Esophagus mucosa (tissue), 1 donor: ENCODE measurements at regions not wholly inside any gene's neighbourhood (a gene's known extent, or its start where the extent isn't known, plus 50 kb on each side); places are given as distances from the start of the nearest gene placed in this dataset.

ENCODE experiments used
- ATAC-seq: fragments of 200-7000 bp; cut with Tn5 transposase; one replicate; pipeline ENCODE4 v1.9.1; 2020
- donor health status: DM: yes; HTN: yes; CAD: no.

DNA sequence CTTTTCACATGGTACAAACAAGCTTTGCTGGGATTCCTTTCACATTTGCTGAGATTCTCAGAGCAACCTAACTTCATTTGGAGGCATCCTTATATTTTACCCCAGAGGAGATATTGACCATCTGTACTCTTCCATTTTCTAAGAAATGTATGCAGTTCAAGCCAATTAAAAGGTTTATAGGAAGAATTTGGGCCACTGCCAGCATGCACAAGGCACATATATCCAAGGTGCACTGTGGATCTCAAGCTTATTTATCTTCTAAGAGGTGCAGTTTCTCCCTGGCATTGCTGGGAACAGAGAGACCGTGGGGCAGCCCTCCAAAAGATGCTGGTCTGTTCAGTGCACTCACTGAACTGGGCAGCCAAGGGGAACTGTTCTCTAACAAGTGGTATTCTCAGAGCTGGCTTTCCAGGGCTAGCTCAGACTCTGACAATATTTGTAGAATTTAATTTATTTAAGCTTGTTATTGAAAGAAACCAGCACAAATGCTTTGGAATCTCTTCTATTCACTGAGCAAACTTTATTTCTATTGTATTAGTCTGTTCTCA lies 213.3 kb downstream of the TENT4A start:
- ATAC-seq = no peak

GRCh38 chr5:6936031-6936430 lies 222.8 kb downstream of the TENT4A start:
- ATAC-seq = no peak

GRCh38 chr5:6937677-6938076 lies 224.4 kb downstream of the TENT4A start:
- ATAC-seq = no peak

GRCh38 chr5:6941631-6942030 lies 228.4 kb downstream of the TENT4A start:
- no peak for ATAC-seq

GRCh38 chr5:6943197-6944112 lies 230.2 kb downstream of the TENT4A start:
- ATAC-seq = no peak

GRCh38 chr5:6948562-6948961 lies 235.3 kb downstream of the TENT4A start:
- no peak for ATAC-seq

- ATAC-seq = no peak
Measured at GRCh38 chr5:6949230-6949629, 236.0 kb downstream of the TENT4A start.

GRCh38 chr5:6950250-6950649 lies 237.0 kb downstream of the TENT4A start:
- no peak for ATAC-seq

DNA sequence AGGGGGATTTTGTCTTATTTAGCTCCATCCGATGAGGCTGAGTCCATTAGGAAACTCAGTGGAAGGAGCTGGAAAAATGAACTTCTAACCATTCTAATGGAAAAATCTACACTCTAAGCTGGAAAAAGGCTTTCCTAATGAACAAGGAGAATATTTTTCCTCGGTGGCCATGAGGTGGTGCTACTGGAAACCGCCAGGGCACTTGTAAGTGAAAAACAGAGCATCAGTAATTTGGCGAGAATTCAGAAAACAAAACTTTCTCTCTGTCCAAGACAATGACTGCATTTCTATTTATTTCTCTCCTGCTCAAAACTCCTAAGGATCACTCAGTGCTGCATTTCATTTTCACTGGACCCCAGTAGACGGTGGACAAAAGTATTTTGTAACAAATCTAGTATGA lies 237.6 kb downstream of the TENT4A start:
- ATAC-seq = no peak

- no peak for ATAC-seq
Measured at GRCh38 chr5:6961123-6961522, 247.9 kb downstream of the TENT4A start.

DNA sequence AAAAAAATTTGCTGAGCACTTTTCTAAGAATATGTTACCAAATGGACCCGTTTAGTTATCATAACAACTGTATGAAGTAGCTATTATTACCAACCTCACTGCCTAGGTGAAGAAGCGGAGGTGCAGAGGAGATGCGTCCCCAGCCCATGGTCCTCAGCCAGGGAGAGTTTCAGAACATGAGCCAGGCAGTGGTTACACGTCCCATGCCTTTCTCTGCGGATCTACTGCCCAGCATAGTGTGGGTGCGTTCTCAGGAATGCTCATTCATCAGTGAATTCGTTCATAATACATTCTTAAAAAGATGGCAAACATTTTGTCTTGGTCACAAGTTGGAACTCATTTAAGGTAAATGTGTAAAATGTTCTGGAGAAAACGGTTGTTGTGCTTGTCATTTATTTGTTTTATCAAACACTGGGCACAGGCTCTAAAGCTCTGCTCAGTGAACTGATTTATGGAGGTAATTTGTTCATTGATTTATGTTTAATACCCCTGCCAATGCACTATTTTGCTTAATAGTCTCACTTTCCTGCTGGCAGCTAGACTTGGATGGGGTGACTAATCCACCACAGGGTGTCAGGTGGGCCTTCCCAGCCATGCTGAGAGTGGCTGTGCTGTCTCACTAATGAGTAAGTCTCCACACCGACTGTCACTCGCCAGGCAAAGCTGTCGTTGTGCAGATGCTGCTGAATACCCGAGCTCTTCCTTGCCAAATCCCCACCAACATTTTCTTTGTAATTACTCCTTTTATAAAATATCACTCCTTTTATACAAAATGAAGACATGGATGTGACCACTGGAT lies 248.8 kb downstream of the TENT4A start:
- ATAC-seq = no peak

DNA sequence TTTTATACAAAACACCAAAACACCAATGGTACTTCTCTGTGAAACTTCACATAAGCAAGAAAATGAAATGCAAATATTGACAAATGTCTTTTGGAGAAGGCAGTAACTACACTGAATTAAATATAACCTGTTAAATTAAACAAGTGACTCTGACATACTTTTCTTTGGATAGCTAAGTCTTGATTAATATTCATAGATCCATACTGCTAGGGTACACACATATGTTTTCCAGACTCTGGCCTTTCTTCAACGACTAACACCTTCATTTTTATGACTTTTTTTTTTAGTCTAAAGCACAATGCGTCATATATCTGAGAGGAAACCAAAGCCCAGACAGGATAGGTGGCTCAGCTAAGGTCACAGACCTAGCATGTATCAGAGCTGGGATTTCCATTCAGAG lies 263.7 kb downstream of the TENT4A start:
- no peak for ATAC-seq

DNA sequence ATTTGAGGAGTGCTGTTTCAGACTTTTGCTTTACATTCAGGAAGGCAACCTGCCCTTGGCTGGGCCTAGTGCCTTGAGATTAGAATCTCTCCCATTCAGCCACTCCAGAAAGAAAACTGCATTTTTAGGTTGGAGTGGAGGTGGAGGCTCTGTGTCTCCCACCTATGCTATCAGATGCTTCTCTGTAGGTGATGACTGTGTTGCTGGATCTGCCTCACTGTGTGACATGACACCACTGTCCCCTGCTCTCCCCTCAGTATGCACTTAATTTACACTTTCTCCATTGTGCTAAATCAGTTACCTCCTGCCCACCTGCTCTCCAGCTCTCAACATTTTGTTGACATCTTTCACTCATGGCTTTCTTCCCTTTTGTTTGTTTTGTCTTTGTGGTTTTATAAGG lies 265.8 kb downstream of the TENT4A start:
- ATAC-seq = no peak

- no peak for ATAC-seq
Measured at GRCh38 chr5:6989230-6989629, 276.0 kb downstream of the TENT4A start.

DNA sequence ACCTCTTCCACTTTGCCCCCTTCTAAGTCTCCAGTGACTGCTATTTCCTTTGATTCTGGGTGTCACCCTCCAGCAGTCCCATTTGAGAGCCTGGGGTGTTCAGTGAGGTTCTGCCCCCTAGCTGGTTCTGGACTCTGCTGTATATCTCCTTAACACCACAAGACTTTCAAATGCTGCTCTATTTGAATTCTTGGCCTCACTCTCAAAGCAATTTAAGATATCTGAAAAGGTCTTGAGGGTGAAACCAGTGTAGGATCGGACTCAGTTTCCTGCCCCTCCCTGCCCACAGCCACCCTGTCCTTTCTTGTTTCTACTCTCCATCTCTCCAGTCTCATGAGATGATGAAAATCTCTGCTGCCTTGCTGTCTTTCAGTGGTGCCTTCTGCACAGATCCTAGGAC lies 280.9 kb downstream of the TENT4A start:
- ATAC-seq = no peak

GRCh38 chr5:6995115-6995514 lies 281.9 kb downstream of the TENT4A start:
- no peak for ATAC-seq

DNA sequence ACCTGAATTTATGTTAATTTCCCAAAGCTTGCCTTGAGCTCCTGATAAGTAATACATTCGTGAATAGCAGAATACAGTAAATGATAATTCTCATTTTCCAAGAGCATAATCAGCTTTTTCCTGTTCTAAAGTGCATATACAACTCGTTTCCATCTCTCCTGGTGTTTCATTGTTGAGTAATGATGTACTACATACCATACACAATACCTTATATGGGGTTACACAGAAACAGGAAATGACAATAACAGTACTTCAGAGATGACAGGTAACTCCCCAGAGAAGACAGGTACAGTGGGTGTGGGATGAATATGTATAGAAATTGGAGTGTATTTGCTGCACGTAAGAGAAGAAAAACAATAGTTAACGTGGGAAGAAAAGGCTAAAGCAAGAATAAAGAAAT lies 287.1 kb downstream of the TENT4A start:
- no peak for ATAC-seq

- no peak for ATAC-seq
Measured at GRCh38 chr5:7010591-7010990, 297.4 kb downstream of the TENT4A start.

DNA sequence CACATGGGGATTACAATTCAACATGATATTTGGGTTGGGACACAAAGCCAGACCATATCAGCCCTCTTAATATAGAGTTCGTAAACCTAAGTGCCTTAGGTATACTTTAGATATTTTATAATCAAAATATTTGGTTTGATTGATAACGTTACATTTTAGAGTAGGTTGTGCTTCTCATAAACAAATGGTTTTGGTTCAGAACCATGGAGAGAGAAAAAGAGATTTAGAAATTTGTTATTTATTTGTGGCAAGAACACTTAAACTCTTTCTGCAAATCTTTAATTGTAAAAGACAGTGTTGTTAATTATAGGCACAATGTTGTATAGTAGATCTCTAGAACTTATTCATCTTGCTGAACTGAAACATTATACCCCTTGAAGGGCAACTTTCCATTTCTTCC lies 298.8 kb downstream of the TENT4A start:
- ATAC-seq = no peak

GRCh38 chr5:7014611-7015010 lies 301.4 kb downstream of the TENT4A start:
- no peak for ATAC-seq

GRCh38 chr5:7015586-7016256 lies 302.5 kb downstream of the TENT4A start:
- ATAC-seq = no peak

- no peak for ATAC-seq
Measured at GRCh38 chr5:7016999-7017747, 303.9 kb downstream of the TENT4A start.
